Ovary (tissue), 3 donors: ENCODE measurements at regions not wholly inside any gene's neighbourhood (a gene's known extent, or its start where the extent isn't known, plus 50 kb on each side); places are given as distances from the start of the nearest gene placed in this dataset.

Source experiments
- CTCF ChIP-seq, 3 donors: fragments of 450-650 bp in 2 of 3; fragments of 200-600 bp in 1 of 3; IDR thresholded peaks; one replicate each; pipeline versions ENCODE4 v1.5.1 to v1.8.0; 2016 to 2022; ENCODE audit warnings: antibody characterized with exemption in 3 of 3, mild to moderate bottlenecking in 1 of 3
- EP300 ChIP-seq: sonication (generic); formaldehyde crosslinking; IDR thresholded peaks from one replicate; pipeline ENCODE4 v1.6.1; 2017; ENCODE audit warnings: antibody characterized with exemption
- POLR2A ChIP-seq: fragments of 450-650 bp; IDR thresholded peaks from one replicate; pipeline ENCODE4 v1.6.1; 2017; ENCODE audit warnings: antibody characterized with exemption, mild to moderate bottlenecking, moderate library complexity
- donor health status: DM: no; HTN: no; CAD: no.

GRCh38 chr13:99030326-99030725, 52.5 kb upstream of the DOCK9 start:
- TF ChIP-seq CTCF (IDR thresholded peaks at IDR 0.05) (no peak), POLR2A (no peak), EP300 (no peak)
